ENCODE measurements at regions not wholly inside any gene's neighbourhood (a gene's known extent, or its start where the extent isn't known, plus 50 kb on each side); places are given as distances from the start of the nearest gene placed in this dataset.

DNA sequence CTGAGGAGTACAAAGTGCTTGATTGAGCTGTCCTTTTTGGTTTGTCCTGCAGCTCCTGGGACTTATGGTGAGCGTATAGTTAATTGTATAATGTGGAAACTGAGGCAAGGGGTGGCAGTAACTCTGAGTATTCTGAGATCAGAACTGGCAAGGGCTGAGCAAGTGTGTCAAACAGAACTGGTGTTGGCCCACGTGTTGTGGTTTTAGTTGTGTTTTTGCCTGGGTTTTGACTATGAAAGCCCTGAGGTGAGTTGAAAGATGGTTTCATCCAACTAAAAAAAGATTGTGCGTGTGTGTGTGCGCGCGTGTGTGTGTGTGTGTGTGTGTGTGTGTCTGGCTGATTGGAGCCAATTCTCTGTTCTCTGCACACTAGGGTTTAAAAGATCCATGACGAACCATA, 154.1 kb downstream of the EDEM1 start:
- no peak for TF ChIP-seq RFX5 (IDR thresholded peaks at IDR 0.05; ENCODE audit: low read depth, low read length)
- TF ChIP-seq, protein P1, sequence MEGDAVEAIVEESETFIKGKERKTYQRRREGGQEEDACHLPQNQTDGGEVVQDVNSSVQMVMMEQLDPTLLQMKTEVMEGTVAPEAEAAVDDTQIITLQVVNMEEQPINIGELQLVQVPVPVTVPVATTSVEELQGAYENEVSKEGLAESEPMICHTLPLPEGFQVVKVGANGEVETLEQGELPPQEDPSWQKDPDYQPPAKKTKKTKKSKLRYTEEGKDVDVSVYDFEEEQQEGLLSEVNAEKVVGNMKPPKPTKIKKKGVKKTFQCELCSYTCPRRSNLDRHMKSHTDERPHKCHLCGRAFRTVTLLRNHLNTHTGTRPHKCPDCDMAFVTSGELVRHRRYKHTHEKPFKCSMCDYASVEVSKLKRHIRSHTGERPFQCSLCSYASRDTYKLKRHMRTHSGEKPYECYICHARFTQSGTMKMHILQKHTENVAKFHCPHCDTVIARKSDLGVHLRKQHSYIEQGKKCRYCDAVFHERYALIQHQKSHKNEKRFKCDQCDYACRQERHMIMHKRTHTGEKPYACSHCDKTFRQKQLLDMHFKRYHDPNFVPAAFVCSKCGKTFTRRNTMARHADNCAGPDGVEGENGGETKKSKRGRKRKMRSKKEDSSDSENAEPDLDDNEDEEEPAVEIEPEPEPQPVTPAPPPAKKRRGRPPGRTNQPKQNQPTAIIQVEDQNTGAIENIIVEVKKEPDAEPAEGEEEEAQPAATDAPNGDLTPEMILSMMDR (IDR thresholded peaks at IDR 0.05 in 2 of 3, conservative IDR thresholded peaks at IDR 0.05 in 1 of 3; ENCODE audit: insufficient read depth in 2 of 3, low read depth in 1 of 3, low read length in 3 of 3), result no peak
- TF ChIP-seq KDM1A (IDR thresholded peaks at IDR 0.05), result no peak
- no peak for TF ChIP-seq PHB (CRISPR knock-in tag; IDR thresholded peaks at IDR 0.05)
- TF ChIP-seq, protein P2, sequence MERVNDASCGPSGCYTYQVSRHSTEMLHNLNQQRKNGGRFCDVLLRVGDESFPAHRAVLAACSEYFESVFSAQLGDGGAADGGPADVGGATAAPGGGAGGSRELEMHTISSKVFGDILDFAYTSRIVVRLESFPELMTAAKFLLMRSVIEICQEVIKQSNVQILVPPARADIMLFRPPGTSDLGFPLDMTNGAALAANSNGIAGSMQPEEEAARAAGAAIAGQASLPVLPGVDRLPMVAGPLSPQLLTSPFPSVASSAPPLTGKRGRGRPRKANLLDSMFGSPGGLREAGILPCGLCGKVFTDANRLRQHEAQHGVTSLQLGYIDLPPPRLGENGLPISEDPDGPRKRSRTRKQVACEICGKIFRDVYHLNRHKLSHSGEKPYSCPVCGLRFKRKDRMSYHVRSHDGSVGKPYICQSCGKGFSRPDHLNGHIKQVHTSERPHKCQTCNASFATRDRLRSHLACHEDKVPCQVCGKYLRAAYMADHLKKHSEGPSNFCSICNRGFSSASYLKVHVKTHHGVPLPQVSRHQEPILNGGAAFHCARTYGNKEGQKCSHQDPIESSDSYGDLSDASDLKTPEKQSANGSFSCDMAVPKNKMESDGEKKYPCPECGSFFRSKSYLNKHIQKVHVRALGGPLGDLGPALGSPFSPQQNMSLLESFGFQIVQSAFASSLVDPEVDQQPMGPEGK (CRISPR knock-in tag; IDR thresholded peaks at IDR 0.05; ENCODE audit: borderline replicate concordance), result no peak
- no peak for TF ChIP-seq BHLHE40 (IDR thresholded peaks at IDR 0.05; ENCODE audit: low read length)
- TF ChIP-seq ZNF274 (IDR thresholded peaks at IDR 0.05; ENCODE audit: borderline replicate concordance, low read depth, low read length), result no peak
